PC-3 (cell line): ENCODE measurements at regions not wholly inside any gene's neighbourhood (a gene's known extent, or its start where the extent isn't known, plus 50 kb on each side); places are given as distances from the start of the nearest gene placed in this dataset.

Experiments
- ATAC-seq: fragments of 200-7000 bp; cut with Tn5 transposase; 2 replicates; pipeline ENCODE4 v1.9.1; 2020; ENCODE audit warnings: mild to moderate bottlenecking, moderate library complexity
- BruUV-seq: library from RNA; stranded (reverse); fragments of 400-500 nt; replicated peaks from 2 replicates; lab custom pipeline; 2021; lab: Mats Ljungman, UMichigan
- CTCF ChIA-PET: fragments of 300-600 bp; sonication (Branson Sonifier 250); formaldehyde crosslinking; loops from one replicate; lab custom pipeline; 2022; ENCODE audit warnings: antibody characterized with exemption; lab: Charles Lee
- POLR2A ChIA-PET: fragments of 300-600 bp; sonication (Branson Sonifier 250); formaldehyde crosslinking; loops from one replicate; lab custom pipeline; 2022; ENCODE audit warnings: antibody characterized with exemption; ENCODE audit not compliant: unreplicated experiment; lab: Charles Lee
- DNase-seq: peaks from one replicate; pipeline ENCODE4 v3.0.0-alpha.2; 2015
- H2AFZ ChIP-seq: fragments of 300-600 bp; sonication (generic); 2 replicates; pipeline ENCODE4 v1.6.0; 2016; ENCODE audit warnings: antibody characterized with exemption, low read length
- H3F3A ChIP-seq: fragments of 300-600 bp; sonication (generic); one replicate; pipeline ENCODE4 v1.6.0; 2017; ENCODE audit warnings: antibody characterized with exemption, low read length, control low read depth, mild to moderate bottlenecking; ENCODE audit not compliant: unreplicated experiment
- H3K27ac ChIP-seq: fragments of 300-600 bp; sonication (generic); 2 replicates; pipeline ENCODE4 v1.5.1; 2016; ENCODE audit warnings: mild to moderate bottlenecking, low read length
- H3K27me3 ChIP-seq: fragments of 300-600 bp; sonication (generic); 2 replicates; pipeline ENCODE4 v1.6.1; 2016; ENCODE audit warnings: low read length, mixed read lengths
- H3K36me3 ChIP-seq: fragments of 300-600 bp; sonication (generic); 2 replicates; pipeline ENCODE4 v1.6.1; 2016; ENCODE audit warnings: low read depth, mixed run types, low read length, mixed read lengths
- H3K4me1 ChIP-seq: fragments of 300-600 bp; sonication (generic); 2 replicates; pipeline ENCODE4 v1.5.1; 2016; ENCODE audit warnings: low read length; ENCODE audit not compliant: insufficient read depth
- H3K4me2 ChIP-seq: fragments of 300-600 bp; sonication (generic); 2 replicates; pipeline ENCODE4 v1.6.0; 2016; ENCODE audit warnings: low read length
- H3K4me3 ChIP-seq: fragments of 300-600 bp; sonication (generic); 2 replicates; pipeline ENCODE4 v1.5.1; 2016; ENCODE audit warnings: mild to moderate bottlenecking, low read length, mixed read lengths
- H3K79me2 ChIP-seq: fragments of 300-600 bp; sonication (generic); 2 replicates; pipeline ENCODE4 v1.6.1; 2017; ENCODE audit warnings: low read length, mixed read lengths
- H3K9ac ChIP-seq: fragments of 300-600 bp; sonication (generic); 2 replicates; pipeline ENCODE4 v1.6.0; 2016; ENCODE audit warnings: mild to moderate bottlenecking, low read length
- H3K9me2 ChIP-seq: fragments of 300-600 bp; sonication (generic); replicated peaks from 2 replicates; pipeline ENCODE4 v1.6.1; 2016; ENCODE audit warnings: mixed run types, low read length, mixed read lengths
- H3K9me3 ChIP-seq: fragments of 300-600 bp; sonication (generic); 2 replicates; pipeline ENCODE4 v1.6.1; 2016; ENCODE audit warnings: low read length, mixed read lengths
- H4K20me1 ChIP-seq: fragments of 300-600 bp; sonication (generic); 2 replicates; pipeline ENCODE4 v1.6.1; 2016; ENCODE audit warnings: low read length, mixed read lengths
- CTCF ChIP-seq: fragments of 300-600 bp; sonication (generic); conservative IDR thresholded peaks from 2 replicates; pipeline ENCODE4 v1.5.1; 2017; ENCODE audit warnings: antibody characterized with exemption, low read depth, mild to moderate bottlenecking, low read length
- EZH2 ChIP-seq: fragments of 300-600 bp; sonication (generic); IDR thresholded peaks from one replicate; pipeline ENCODE4 v1.6.1; 2017; ENCODE audit warnings: antibody characterized with exemption, mild to moderate bottlenecking, low read length; ENCODE audit not compliant: unreplicated experiment
- EZH2phosphoT487 ChIP-seq: fragments of 300-600 bp; sonication (generic); IDR thresholded peaks from 2 replicates; pipeline ENCODE4 v1.6.1; 2018; ENCODE audit warnings: mild to moderate bottlenecking, antibody characterized with exemption, low read length, borderline replicate concordance
- intact Hi-C: fragments of 100-400 bp; cut with micrococcal nuclease; formaldehyde crosslinking; loops from 2 replicates; pipeline ENCODE4 v1.9.0; 2023

GRCh38 chr5:171595401-171595800 lies 176.0 kb downstream of the FGF18 start:
- Histone ChIP-seq H3K9ac (no peak overlapping the region), H3K27me3 (peaks cover 10% of the 10 kb centered on the region), H3F3A (no peaks in the 10 kb centered on the region), H3K36me3 (no peaks in the 10 kb centered on the region), H4K20me1 (no peaks in the 10 kb centered on the region), H3K4me3 (no peak overlapping the region), H3K4me1 (peaks cover 6% of the 10 kb centered on the region), H3K9me3 (no peaks in the 10 kb centered on the region), H2AFZ (no peak overlapping the region), H3K9me2 (no peaks in the 10 kb centered on the region), H3K79me2 (no peaks in the 10 kb centered on the region), H3K27ac (no peak overlapping the region), H3K4me2 (no peak overlapping the region)
- TF ChIP-seq EZH2phosphoT487 (no peak), CTCF (no peak), EZH2 (no peak)
- ChIA-PET POLR2A (no interaction called here), CTCF (no interaction called here)
- BruUV-seq = no TSS peak
- DNase-seq = no peak
- ATAC-seq = no peak
- intact Hi-C loops = no loop called here

- Histone ChIP-seq H4K20me1 (no peaks in the 10 kb centered on the region), H2AFZ (no peak overlapping the region), H3K9me2 (no peaks in the 10 kb centered on the region), H3K4me2 (no peak overlapping the region), H3K4me1 (peaks cover 6% of the 10 kb centered on the region), H3K27ac (peak overlapping the region; percentile 27), H3K9ac (no peak overlapping the region), H3F3A (no peaks in the 10 kb centered on the region), H3K79me2 (no peaks in the 10 kb centered on the region), H3K9me3 (no peaks in the 10 kb centered on the region), H3K27me3 (peaks cover 6% of the 10 kb centered on the region), H3K36me3 (no peaks in the 10 kb centered on the region), H3K4me3 (no peak overlapping the region)
- intact Hi-C loops = no loop called here
- BruUV-seq = no TSS peak
- DNase-seq (peak; percentile 71), ATAC-seq (peak; percentile 50)
- CTCF ChIA-PET = no interaction called here
- POLR2A ChIA-PET = no interaction called here
- no peak for TF ChIP-seq CTCF
- no peak for TF ChIP-seq EZH2phosphoT487
- TF ChIP-seq EZH2 = no peak
Measured at GRCh38 chr5:171595801-171596231, 176.4 kb downstream of the FGF18 start.

GRCh38 chr5:171596391-171596878 lies 177.0 kb downstream of the FGF18 start:
- no TSS peak for BruUV-seq
- H3K9me3 ChIP-seq = no peaks in the 10 kb centered on the region
- H3K79me2 ChIP-seq = no peaks in the 10 kb centered on the region
- no peaks in the 10 kb centered on the region for H3K36me3 ChIP-seq
- intact Hi-C loops = no loop called here
- 0 out of 2 replicates have a peak, but pooled peaks cover 2% of the 10 kb centered on the region for H3K27me3 ChIP-seq
- no peak overlapping the region for H3K4me3 ChIP-seq
- peaks cover 6% of the 10 kb centered on the region for H3K4me1 ChIP-seq
- H3K27ac ChIP-seq = peak overlapping the region; percentile 27
- H2AFZ ChIP-seq = no peak overlapping the region
- H3K4me2 ChIP-seq = no peak overlapping the region
- no peaks in the 10 kb centered on the region for H3K9me2 ChIP-seq
- CTCF ChIA-PET = no interaction called here
- DNase-seq = peak; percentile 61
- ATAC-seq = peak; percentile 42; the same call in 1 of the 2 replicates
- H3F3A ChIP-seq = no peaks in the 10 kb centered on the region
- POLR2A ChIA-PET = no interaction called here
- no peaks in the 10 kb centered on the region for H4K20me1 ChIP-seq
- no peak overlapping the region for H3K9ac ChIP-seq
- TF ChIP-seq EZH2phosphoT487 (no peak), CTCF (no peak), EZH2 (no peak)
